GM12891 (cell line): ENCODE measurements at regions not wholly inside any gene's neighbourhood (a gene's known extent, or its start where the extent isn't known, plus 50 kb on each side); places are given as distances from the start of the nearest gene placed in this dataset.

ENCODE experiments used
- DNase-seq: peaks from one replicate; pipeline ENCODE4 v3.0.0; 2011; ENCODE audit warnings: low spot score; ENCODE audit not compliant: insufficient read length
- FAIRE-seq: peaks from 2 replicates; lab custom pipeline; 2011; peaks lifted over from hg19 to GRCh38; lab: Jason Lieb, UNC
- PAX5 ChIP-seq: IDR thresholded peaks from 2 replicates; pipeline ENCODE4 v1.6.1; 2011; ENCODE audit warnings: low read length, moderate library complexity, mild to moderate bottlenecking; ENCODE audit not compliant: insufficient read depth, severe bottlenecking
- POLR2A ChIP-seq: IDR thresholded peaks from 2 replicates; pipeline ENCODE4 v1.6.1; 2011; ENCODE audit warnings: low read depth, low read length, control low read depth
- POLR2AphosphoS5 ChIP-seq: IDR thresholded peaks from 2 replicates; pipeline ENCODE4 v1.6.1; 2011; ENCODE audit warnings: low read depth, low read length, control low read depth
- POU2F2 ChIP-seq: IDR thresholded peaks from 2 replicates; pipeline ENCODE4 v1.6.1; 2011; ENCODE audit warnings: low read depth, mild to moderate bottlenecking, control low read depth, low read length, moderate library complexity
- SPI1 ChIP-seq: IDR thresholded peaks from 2 replicates; pipeline ENCODE4 v1.6.1; 2011; ENCODE audit warnings: low read depth, low read length, control low read depth
- TAF1 ChIP-seq: IDR thresholded peaks from 2 replicates; pipeline ENCODE4 v1.6.1; 2011; ENCODE audit warnings: low read depth, low read length, control low read depth

- DNase-seq (no peak), FAIRE-seq (no peak)
- TF ChIP-seq POU2F2 (no peak), POLR2A (no peak)
These were observed 97.2 kb upstream of the ZNF536 start for GRCh38 chr19:30274987-30275386.

GRCh38 chr19:30276011-30276882, 95.9 kb upstream of the ZNF536 start:
- TF ChIP-seq TAF1 (no peak), POU2F2 (no peak), POLR2A (no peak), SPI1 (no peak), POLR2AphosphoS5 (no peak), PAX5 (no peak)
- no peak for FAIRE-seq
- no peak for DNase-seq

GRCh38 chr19:30276883-30277280, 95.3 kb upstream of the ZNF536 start:
- no peak for FAIRE-seq

GRCh38 chr19:30277941-30278881, 94.0 kb upstream of the ZNF536 start:
- FAIRE-seq = no peak
- DNase-seq = no peak
- TF ChIP-seq SPI1 (no peak), POU2F2 (no peak), TAF1 (no peak), POLR2AphosphoS5 (no peak), POLR2A (no peak), PAX5 (no peak)

More at GRCh38 chr19:30276883-30277280, 95.3 kb upstream of the ZNF536 start:
- DNase-seq = no peak
- TF ChIP-seq POU2F2 (no peak), POLR2AphosphoS5 (no peak), TAF1 (no peak), POLR2A (no peak), SPI1 (no peak), PAX5 (no peak)

DNA sequence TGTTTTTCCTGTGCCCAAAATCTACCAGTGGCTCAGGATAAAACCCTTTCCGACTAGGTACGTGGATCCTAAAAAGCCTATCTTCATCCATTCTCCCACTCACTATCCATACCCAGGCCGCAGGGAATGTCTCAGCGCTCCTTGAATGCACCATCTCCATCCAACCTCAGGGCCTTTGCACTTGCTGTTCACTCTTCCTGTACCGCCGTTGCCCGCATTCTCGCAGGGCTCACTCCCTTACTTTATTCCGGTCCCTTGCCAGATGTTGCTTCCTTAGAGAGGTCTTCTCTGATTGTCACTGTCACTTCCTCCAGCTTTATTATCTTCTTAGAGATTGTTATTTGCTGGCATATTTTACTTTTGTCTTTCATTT, 93.3 kb upstream of the ZNF536 start:
- TF ChIP-seq POLR2AphosphoS5 (no peak), POU2F2 (no peak), PAX5 (no peak), POLR2A (no peak), TAF1 (no peak), SPI1 (no peak)
- no peak for FAIRE-seq
- no peak for DNase-seq

GRCh38 chr19:30280018-30280417, 92.2 kb upstream of the ZNF536 start:
- no peak for DNase-seq
- FAIRE-seq = no peak
- TF ChIP-seq TAF1 = no peak
- TF ChIP-seq SPI1 = no peak
- TF ChIP-seq POLR2AphosphoS5 = no peak

DNA sequence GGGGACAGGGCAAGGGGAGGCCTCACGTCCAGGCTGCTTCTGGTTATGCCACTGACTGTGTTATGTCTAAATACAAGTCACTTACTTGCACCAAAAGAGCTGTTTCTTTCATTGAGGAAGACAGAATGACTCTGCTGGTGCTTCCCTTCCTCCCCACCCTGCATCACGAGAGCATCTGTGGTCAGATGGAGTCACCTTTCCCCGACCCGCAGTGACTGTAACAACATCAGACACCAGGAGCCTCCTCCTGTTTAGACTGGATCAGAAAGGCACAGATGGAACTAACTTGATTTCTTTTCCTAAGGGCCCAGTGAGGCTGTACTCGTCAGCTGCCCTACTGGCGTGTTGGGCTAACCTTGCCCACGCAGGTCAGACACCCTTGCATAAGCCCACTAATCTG, 90.3 kb upstream of the ZNF536 start:
- DNase-seq (no peak), FAIRE-seq (no peak)
- TF ChIP-seq SPI1 (no peak), POU2F2 (no peak), TAF1 (no peak)

DNA sequence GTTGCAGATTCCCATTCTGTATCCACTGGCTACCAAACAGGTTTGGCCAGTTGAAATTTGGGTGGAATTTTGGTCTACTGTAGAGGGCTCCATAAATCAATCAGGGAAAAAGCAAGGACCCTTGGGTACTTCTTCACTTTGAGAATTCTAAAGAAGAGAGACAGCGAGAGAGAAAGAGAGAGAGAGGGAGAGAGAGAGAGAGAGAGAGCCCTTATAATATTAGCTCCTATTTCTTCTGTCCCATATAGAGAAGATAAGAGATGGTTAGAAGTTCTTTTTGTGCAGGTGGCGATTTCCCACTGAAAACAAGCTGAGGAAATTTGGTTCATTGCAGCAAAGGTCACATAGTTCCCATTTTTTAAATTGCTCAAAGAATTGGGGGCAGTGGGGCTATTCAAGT, 88.6 kb upstream of the ZNF536 start:
- TF ChIP-seq SPI1 (no peak), POU2F2 (no peak), PAX5 (no peak), TAF1 (no peak), POLR2A (no peak), POLR2AphosphoS5 (no peak)
- no peak for FAIRE-seq
- DNase-seq = no peak

DNA sequence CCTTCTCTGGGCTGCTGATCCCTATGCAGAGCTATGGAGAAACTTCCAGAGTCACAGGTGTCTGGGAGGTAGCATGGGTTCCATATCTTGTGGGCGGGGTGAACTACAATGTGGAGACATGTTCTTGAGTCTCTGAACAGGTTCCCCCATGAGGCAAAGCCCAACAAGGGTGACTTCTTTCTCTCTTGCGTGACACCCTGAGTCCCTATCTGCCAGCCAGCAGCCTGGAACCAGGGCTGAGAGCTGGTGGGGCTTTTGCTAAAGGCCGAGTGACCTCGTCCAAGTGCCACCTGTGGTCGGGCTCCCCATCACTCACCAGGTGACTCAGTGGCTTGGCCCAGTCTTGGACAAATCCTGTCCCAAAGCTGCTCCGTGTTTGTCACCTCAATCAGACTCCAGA, 88.0 kb upstream of the ZNF536 start:
- FAIRE-seq (no peak), DNase-seq (no peak)
- TF ChIP-seq POLR2AphosphoS5 (no peak), POLR2A (no peak), PAX5 (no peak), SPI1 (no peak), POU2F2 (no peak), TAF1 (no peak)

GRCh38 chr19:30284885-30285284, 87.3 kb upstream of the ZNF536 start:
- no peak for TF ChIP-seq POU2F2
- DNase-seq (no peak), FAIRE-seq (no peak)
